ENCODE measurements at regions not wholly inside any gene's neighbourhood (a gene's known extent, or its start where the extent isn't known, plus 50 kb on each side); places are given as distances from the start of the nearest gene placed in this dataset.

- TF ChIP-seq CTCF (IDR thresholded peaks at IDR 0.05; ENCODE audit: borderline replicate concordance, extremely low read depth, low read length, poor library complexity, severe bottlenecking) (no peak), EZH2 (IDR thresholded peaks at IDR 0.05; ENCODE audit: borderline replicate concordance, low read depth, low read length, severe bottlenecking) (no peak)
Measured at GRCh38 chr1:4045397-4046010, 145.4 kb upstream of the C1orf174 start.

Measured in DND-41 (cell line).